Tibial artery (tissue), 4 donors: ENCODE measurements at regions not wholly inside any gene's neighbourhood (a gene's known extent, or its start where the extent isn't known, plus 50 kb on each side); places are given as distances from the start of the nearest gene placed in this dataset.

Experiments used
- DNase-seq, 2 donors: peaks; one replicate each; pipeline ENCODE4 v3.0.0-alpha.2; 2019
- H3K27ac ChIP-seq, 2 donors: fragments of 200-600 bp; sonication (generic) in 1 of 2; 1 replicate in 1 of 2; 2 replicates in 1 of 2; pipeline ENCODE4 v1.5.1; 2018 to 2019; ENCODE audit warnings: mild to moderate bottlenecking in 1 of 2
- H3K27me3 ChIP-seq, 2 donors: fragments of 200-600 bp; sonication (generic) in 1 of 2; one replicate each; pipeline versions ENCODE4 v1.5.1 to v1.6.0; 2016 to 2019
- H3K36me3 ChIP-seq, 3 donors: fragments of 200-600 bp; sonication (generic) in 2 of 3; one replicate each; pipeline ENCODE4 v1.5.1; 2016 to 2019; ENCODE audit warnings: mild to moderate bottlenecking in 2 of 3
- H3K4me1 ChIP-seq, 4 donors: fragments of 200-600 bp; sonication (generic) in 2 of 4; 1 replicate in 3 of 4; 2 replicates in 1 of 4; pipeline ENCODE4 v1.5.1; 2016 to 2019
- H3K4me3 ChIP-seq, 2 donors: fragments of 200-600 bp; sonication (generic) in 1 of 2; 1 replicate in 1 of 2; 2 replicates in 1 of 2; pipeline ENCODE4 v1.5.1; 2018 to 2019; ENCODE audit warnings: mild to moderate bottlenecking in 2 of 2
- H3K9me3 ChIP-seq, 3 donors: fragments of 200-600 bp; sonication (generic) in 1 of 3; one replicate each; pipeline ENCODE4 v1.5.1; 2016 to 2019
- CTCF ChIP-seq, 2 experiments: fragments of 200-600 bp in 1 of 2; fragments of 450-650 bp in 1 of 2; IDR thresholded peaks; one replicate each; pipeline ENCODE4 v1.5.1; 2017 to 2019; ENCODE audit warnings: antibody characterized with exemption in 2 of 2, mild to moderate bottlenecking in 1 of 2, moderate library complexity in 1 of 2
- intact Hi-C: fragments of 100-400 bp; cut with DNase I; formaldehyde crosslinking; loops from one replicate; pipeline ENCODE4 v1.15.0; 2023; ENCODE audit warnings: low total_unique reads

DNA sequence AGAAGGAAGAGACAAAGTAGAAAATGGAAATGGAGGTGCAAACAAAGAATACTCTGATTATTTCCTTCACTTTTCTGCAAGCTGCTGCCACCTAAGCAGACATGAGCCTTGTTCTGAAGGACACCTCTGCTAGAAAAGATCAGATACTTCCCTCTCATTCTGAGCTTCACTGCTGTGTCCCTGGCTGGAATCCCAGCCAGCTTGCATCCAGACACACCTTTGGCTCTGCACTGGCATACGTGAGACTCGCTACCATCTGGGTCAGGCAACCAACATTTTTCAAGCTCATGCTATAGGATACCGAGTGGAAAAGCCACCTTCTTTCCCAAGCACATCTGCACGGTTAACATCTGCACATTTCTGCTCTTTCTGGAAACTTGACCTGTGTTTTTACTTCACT lies 166.7 kb upstream of the SUCLG2 start:
- no peak for DNase-seq
- TF ChIP-seq CTCF (IDR thresholded peaks at IDR 0.05) = no peak
- intact Hi-C loops = no loop called here
- Histone ChIP-seq H3K27me3 (no peaks in the 10 kb centered on the region), H3K4me1 (peaks cover 0 to 5% (median 0%) of the 10 kb centered on the region in 4 donors), H3K27ac (no peak overlapping the region), H3K4me3 (no peak overlapping the region), H3K9me3 (no peaks in the 10 kb centered on the region), H3K36me3 (no peaks in the 10 kb centered on the region)

GRCh38 chr3:67819447-67819846 lies 165.0 kb upstream of the SUCLG2 start:
- TF ChIP-seq CTCF (IDR thresholded peaks at IDR 0.05) = peak in 1 of 2 experiments; percentile 30
- H3K4me3 ChIP-seq = no peak overlapping the region
- no peaks in the 10 kb centered on the region for H3K27me3 ChIP-seq
- H3K4me1 ChIP-seq = peaks cover 0 to 4% (median 0%) of the 10 kb centered on the region in 4 donors
- no peaks in the 10 kb centered on the region for H3K9me3 ChIP-seq
- DNase-seq = no peak
- no peaks in the 10 kb centered on the region for H3K36me3 ChIP-seq
- no peak overlapping the region for H3K27ac ChIP-seq
- intact Hi-C loops = no loop called here

DNA sequence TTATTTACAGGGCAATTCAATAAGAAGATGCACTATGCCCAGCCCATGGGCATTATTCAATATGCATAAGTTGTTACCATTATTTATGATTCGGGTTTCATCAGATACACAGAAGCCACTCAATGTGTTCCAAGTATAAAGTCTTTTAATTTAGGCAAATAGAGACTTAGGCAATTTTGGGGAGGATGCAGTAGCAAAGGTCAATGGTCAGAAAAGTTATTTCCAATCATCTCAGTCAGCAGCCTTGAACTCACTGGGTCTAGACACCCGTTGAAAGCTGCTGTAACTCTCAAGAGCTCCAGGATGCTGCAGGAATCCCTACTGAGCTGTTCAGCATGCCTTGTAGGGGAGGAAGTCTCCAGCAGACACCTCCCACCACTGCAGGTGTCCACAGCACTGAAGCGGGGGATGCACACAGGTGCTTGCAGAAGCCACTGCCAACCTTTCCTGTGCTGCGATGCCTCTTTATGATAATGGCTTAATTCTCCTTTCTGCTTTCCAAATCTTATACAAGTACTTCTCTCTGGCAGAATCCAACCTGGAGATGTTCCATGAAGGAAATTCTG lies 155.0 kb upstream of the SUCLG2 start:
- Histone ChIP-seq H3K4me1 (no peaks in the 10 kb centered on the region), H3K36me3 (no peaks in the 10 kb centered on the region), H3K27me3 (no peaks in the 10 kb centered on the region), H3K27ac (no peak overlapping the region), H3K4me3 (no peak overlapping the region), H3K9me3 (no peaks in the 10 kb centered on the region)
- no peak for DNase-seq
- no peak for TF ChIP-seq CTCF (IDR thresholded peaks at IDR 0.05)
- intact Hi-C loops = no loop called here

GRCh38 chr3:67808906-67809305 lies 154.5 kb upstream of the SUCLG2 start:
- no peaks in the 10 kb centered on the region for H3K4me1 ChIP-seq
- no peaks in the 10 kb centered on the region for H3K36me3 ChIP-seq
- TF ChIP-seq CTCF (IDR thresholded peaks at IDR 0.05) = no peak
- intact Hi-C loops = no loop called here
- no peaks in the 10 kb centered on the region for H3K27me3 ChIP-seq
- DNase-seq = no peak
- H3K4me3 ChIP-seq = no peak overlapping the region
- H3K27ac ChIP-seq = no peak overlapping the region
- no peaks in the 10 kb centered on the region for H3K9me3 ChIP-seq

- no peaks in the 10 kb centered on the region for H3K27me3 ChIP-seq
- intact Hi-C loops = no loop called here
- no peaks in the 10 kb centered on the region for H3K4me1 ChIP-seq
These were observed 150.2 kb upstream of the SUCLG2 start for GRCh38 chr3:67804578-67804977.

More at GRCh38 chr3:67804578-67804977, 150.2 kb upstream of the SUCLG2 start:
- no peak overlapping the region for H3K27ac ChIP-seq
- no peak overlapping the region for H3K4me3 ChIP-seq
- DNase-seq = no peak
- no peaks in the 10 kb centered on the region for H3K36me3 ChIP-seq
- peaks cover 0 to 7% (median 0%) of the 10 kb centered on the region in 3 donors for H3K9me3 ChIP-seq
- no peak for TF ChIP-seq CTCF (IDR thresholded peaks at IDR 0.05)
